PC-9 (cell line): ENCODE measurements at regions not wholly inside any gene's neighbourhood (a gene's known extent, or its start where the extent isn't known, plus 50 kb on each side); places are given as distances from the start of the nearest gene placed in this dataset.

ENCODE experiments used
- BruUV-seq: library from RNA; stranded (reverse); fragments of 400-500 nt; replicated peaks from 2 replicates; lab custom pipeline; 2021; lab: Mats Ljungman, UMichigan
- CTCF ChIA-PET: fragments of 300-600 bp; sonication (Branson Sonifier 250); formaldehyde crosslinking; loops from one replicate; lab custom pipeline; 2022; ENCODE audit warnings: antibody characterized with exemption; lab: Charles Lee
- POLR2A ChIA-PET: fragments of 300-600 bp; sonication (Branson Sonifier 250); formaldehyde crosslinking; loops from one replicate; lab custom pipeline; 2022; ENCODE audit warnings: antibody characterized with exemption; ENCODE audit not compliant: unreplicated experiment; lab: Charles Lee
- DNase-seq, 2 experiments: peaks; one replicate each; pipeline versions ENCODE4 v3.0.0 to v3.0.0-alpha.2; 2015 to 2022; ENCODE audit warnings: mixed read lengths in 1 of 2
- H2AFZ ChIP-seq: fragments of 200-600 bp; sonication (generic); 2 replicates; pipeline ENCODE4 v1.8.1; 2017; ENCODE audit warnings: antibody characterized with exemption
- H3F3A ChIP-seq: fragments of 200-600 bp; sonication (generic); 2 replicates; pipeline ENCODE4 v1.8.1; 2017; ENCODE audit warnings: antibody characterized with exemption, mild to moderate bottlenecking, low read depth; ENCODE audit not compliant: insufficient read depth
- H3K27ac ChIP-seq: fragments of 200-600 bp; sonication (generic); 2 replicates; pipeline ENCODE4 v1.6.1; 2016; ENCODE audit warnings: mixed run types
- H3K27me3 ChIP-seq: fragments of 200-600 bp; sonication (generic); 2 replicates; pipeline ENCODE4 v1.6.1; 2016; ENCODE audit warnings: low read depth, mixed run types; ENCODE audit not compliant: insufficient read depth
- H3K36me3 ChIP-seq: fragments of 200-600 bp; sonication (generic); 2 replicates; pipeline ENCODE4 v1.6.1; 2016; ENCODE audit warnings: low read depth, mixed run types
- H3K4me1 ChIP-seq: fragments of 200-600 bp; sonication (generic); replicated peaks from 2 replicates; pipeline ENCODE4 v1.6.1; 2016; ENCODE audit warnings: mixed run types; ENCODE audit not compliant: insufficient read depth
- H3K4me2 ChIP-seq: fragments of 200-600 bp; sonication (generic); 2 replicates; pipeline ENCODE4 v1.6.1; 2017; ENCODE audit warnings: mixed run types
- H3K4me3 ChIP-seq: fragments of 200-600 bp; sonication (generic); 2 replicates; pipeline ENCODE4 v1.6.1; 2016; ENCODE audit warnings: mixed run types
- H3K79me2 ChIP-seq: fragments of 200-600 bp; sonication (generic); 2 replicates; pipeline ENCODE4 v1.6.1; 2017; ENCODE audit warnings: low read depth, mixed run types
- H3K9me2 ChIP-seq: fragments of 200-600 bp; sonication (generic); 2 replicates; pipeline ENCODE4 v1.8.1; 2017; ENCODE audit warnings: mild to moderate bottlenecking; ENCODE audit not compliant: insufficient read depth
- H3K9me3 ChIP-seq: fragments of 200-600 bp; sonication (generic); 2 replicates; pipeline ENCODE4 v1.8.1; 2016; ENCODE audit warnings: low read depth; ENCODE audit not compliant: insufficient read depth
- H4K20me1 ChIP-seq: fragments of 200-600 bp; sonication (generic); 2 replicates; pipeline ENCODE4 v1.8.1; 2017; ENCODE audit not compliant: insufficient read depth
- CTCF ChIP-seq: fragments of 200-600 bp; sonication (generic); conservative IDR thresholded peaks from 2 replicates; pipeline ENCODE4 v1.6.1; 2017; ENCODE audit warnings: mixed run types, antibody characterized with exemption, mild to moderate bottlenecking, moderate library complexity
- EZH2 ChIP-seq: fragments of 200-600 bp; sonication (generic); IDR thresholded peaks from 2 replicates; pipeline ENCODE4 v1.8.0; 2017; ENCODE audit warnings: antibody characterized with exemption, low read depth
- intact Hi-C: fragments of 100-400 bp; cut with micrococcal nuclease; formaldehyde crosslinking; loops from one replicate; pipeline ENCODE4 v1.10.0; 2022; ENCODE audit not compliant: unreplicated experiment

GRCh38 chr4:79472036-79472435 lies 64.0 kb upstream of the GK2 start:
- Histone ChIP-seq H3K9me2 (no peaks in the 10 kb centered on the region), H3F3A (no peaks in the 10 kb centered on the region), H3K9me3 (no peaks in the 10 kb centered on the region), H2AFZ (no peak overlapping the region), H3K79me2 (no peaks in the 10 kb centered on the region), H3K27me3 (no peaks in the 10 kb centered on the region), H3K27ac (no peak overlapping the region), H3K36me3 (no peaks in the 10 kb centered on the region), H3K4me3 (no peak overlapping the region), H3K4me2 (no peak overlapping the region), H4K20me1 (no peaks in the 10 kb centered on the region), H3K4me1 (no peaks in the 10 kb centered on the region)
- intact Hi-C loops = no loop called here
- ChIA-PET CTCF (no interaction called here), POLR2A (no interaction called here)
- no peak for TF ChIP-seq CTCF
- no peak for TF ChIP-seq EZH2
- no peak for DNase-seq
- BruUV-seq = no TSS peak

- ChIA-PET POLR2A (no interaction called here), CTCF (no interaction called here)
- Histone ChIP-seq H4K20me1 (no peaks in the 10 kb centered on the region), H3K9me3 (no peaks in the 10 kb centered on the region), H3K9me2 (no peaks in the 10 kb centered on the region), H3K36me3 (no peaks in the 10 kb centered on the region), H3K79me2 (no peaks in the 10 kb centered on the region), H3F3A (no peaks in the 10 kb centered on the region), H3K4me2 (no peak overlapping the region), H3K27me3 (no peaks in the 10 kb centered on the region), H3K27ac (no peak overlapping the region), H3K4me3 (no peak overlapping the region), H3K4me1 (no peaks in the 10 kb centered on the region), H2AFZ (no peak overlapping the region)
- BruUV-seq = no TSS peak
- intact Hi-C loops = no loop called here
- TF ChIP-seq EZH2 = no peak
- TF ChIP-seq CTCF = no peak
- DNase-seq = no peak
These were observed 63.3 kb upstream of the GK2 start for GRCh38 chr4:79471309-79471708.

GRCh38 chr4:79467246-79467932 lies 59.4 kb upstream of the GK2 start:
- POLR2A ChIA-PET = no interaction called here

More at GRCh38 chr4:79467246-79467932, 59.4 kb upstream of the GK2 start:
- H3K79me2 ChIP-seq = no peaks in the 10 kb centered on the region
- H3K27me3 ChIP-seq = no peaks in the 10 kb centered on the region
- no peaks in the 10 kb centered on the region for H3K9me3 ChIP-seq
- intact Hi-C loops = no loop called here
- H3K4me1 ChIP-seq = no peaks in the 10 kb centered on the region
- H3K36me3 ChIP-seq = no peaks in the 10 kb centered on the region
- no TSS peak for BruUV-seq
- H3K4me3 ChIP-seq = no peak overlapping the region
- H2AFZ ChIP-seq = no peak overlapping the region
- DNase-seq = no peak
- no peaks in the 10 kb centered on the region for H3F3A ChIP-seq
- H4K20me1 ChIP-seq = no peaks in the 10 kb centered on the region
- CTCF ChIA-PET = no interaction called here
- TF ChIP-seq CTCF (no peak), EZH2 (no peak)
- H3K9me2 ChIP-seq = no peaks in the 10 kb centered on the region
- H3K4me2 ChIP-seq = no peak overlapping the region
- H3K27ac ChIP-seq = no peak overlapping the region
